Stimulated activated naive CD8-positive, alpha-beta T cell treated with anti-CD3 and anti-CD28 coated beads, Interleukin-15, Interleukin-2, amounts not matched to agents 100 U/mL and 50 U/mL, for 24 hours (primary cell): ENCODE measurements at regions not wholly inside any gene's neighbourhood (a gene's known extent, or its start where the extent isn't known, plus 50 kb on each side); places are given as distances from the start of the nearest gene placed in this dataset.

Experiments
- ATAC-seq: fragments of 150-1000 bp; cut with Tn5 transposase; one replicate; pipeline ENCODE4 v1.10.0; 2021
- DNase-seq: peaks from one replicate; pipeline ENCODE4 v3.0.0; 2021

- ATAC-seq (no peak), DNase-seq (no peak)
These were observed 637.9 kb downstream of the NLGN4Y start for GRCh38 chrY:15162211-15162610.

GRCh38 chrY:15179890-15180289 lies 655.6 kb downstream of the NLGN4Y start:
- ATAC-seq (no peak), DNase-seq (no peak)

- no peak for DNase-seq
- ATAC-seq, result no peak
These were observed 704.7 kb downstream of the NLGN4Y start for GRCh38 chrY:15229056-15229455.

GRCh38 chrY:15239596-15240132 lies 715.3 kb downstream of the NLGN4Y start:
- DNase-seq (no peak), ATAC-seq (no peak)

- no peak for DNase-seq
- no peak for ATAC-seq
These were observed 735.0 kb downstream of the NLGN4Y start for GRCh38 chrY:15259286-15259685.

- no peak for DNase-seq
- no peak for ATAC-seq
These were observed 762.2 kb downstream of the NLGN4Y start for GRCh38 chrY:15286572-15286971.

GRCh38 chrY:15289821-15290220 lies 765.5 kb downstream of the NLGN4Y start:
- no peak for ATAC-seq
- DNase-seq, result no peak

GRCh38 chrY:15292881-15293280 lies 768.6 kb downstream of the NLGN4Y start:
- DNase-seq (no peak), ATAC-seq (no peak)

- DNase-seq (no peak), ATAC-seq (no peak)
These were observed 777.5 kb downstream of the NLGN4Y start for GRCh38 chrY:15301879-15302278.

GRCh38 chrY:15312166-15312565 lies 787.8 kb downstream of the NLGN4Y start:
- ATAC-seq (no peak), DNase-seq (no peak)

GRCh38 chrY:15324189-15324588 lies 799.9 kb downstream of the NLGN4Y start:
- DNase-seq, result no peak
- ATAC-seq, result no peak

- DNase-seq (no peak), ATAC-seq (no peak)
These were observed 800.9 kb downstream of the NLGN4Y start for GRCh38 chrY:15325201-15325600.

GRCh38 chrY:15326673-15327072 lies 802.3 kb downstream of the NLGN4Y start:
- DNase-seq, result no peak
- ATAC-seq, result no peak

- ATAC-seq (no peak), DNase-seq (no peak)
These were observed 804.5 kb downstream of the NLGN4Y start for GRCh38 chrY:15328848-15329247.

GRCh38 chrY:15343522-15343921 lies 819.2 kb downstream of the NLGN4Y start:
- DNase-seq (no peak), ATAC-seq (no peak)

GRCh38 chrY:15345471-15346155 lies 821.3 kb downstream of the NLGN4Y start:
- ATAC-seq (no peak), DNase-seq (no peak)

- DNase-seq (no peak), ATAC-seq (no peak)
These were observed 825.0 kb downstream of the NLGN4Y start for GRCh38 chrY:15349351-15349750.

GRCh38 chrY:15355321-15355720 lies 831.0 kb downstream of the NLGN4Y start:
- ATAC-seq, result no peak
- no peak for DNase-seq

GRCh38 chrY:15360471-15360870 lies 836.1 kb downstream of the NLGN4Y start:
- ATAC-seq, result no peak
- no peak for DNase-seq

GRCh38 chrY:15364996-15365395 lies 840.7 kb downstream of the NLGN4Y start:
- ATAC-seq (no peak), DNase-seq (no peak)

GRCh38 chrY:15368786-15369185 lies 844.5 kb downstream of the NLGN4Y start:
- DNase-seq (no peak), ATAC-seq (no peak)

GRCh38 chrY:15385178-15385577 lies 860.8 kb downstream of the NLGN4Y start:
- no peak for ATAC-seq
- DNase-seq, result no peak

- ATAC-seq (no peak), DNase-seq (no peak)
These were observed 873.4 kb downstream of the NLGN4Y start for GRCh38 chrY:15397556-15398280.

GRCh38 chrY:15402451-15402850 lies 878.1 kb downstream of the NLGN4Y start:
- DNase-seq (no peak), ATAC-seq (no peak)
